CD4-positive, alpha-beta T cell treated with Interleukin-4 for 1 hour (primary cell): ENCODE measurements at regions not wholly inside any gene's neighbourhood (a gene's known extent, or its start where the extent isn't known, plus 50 kb on each side); places are given as distances from the start of the nearest gene placed in this dataset.
"Not testable (repeated sequence)": the region's sequence is repeated elsewhere in the genome, so short reads cannot be mapped to it uniquely, and the experiment has no call there.

ENCODE experiments used
- DNase-seq, 2 donors: peaks; one replicate each; pipeline ENCODE4 v3.0.0-alpha.2; 2020 to 2022

DNA sequence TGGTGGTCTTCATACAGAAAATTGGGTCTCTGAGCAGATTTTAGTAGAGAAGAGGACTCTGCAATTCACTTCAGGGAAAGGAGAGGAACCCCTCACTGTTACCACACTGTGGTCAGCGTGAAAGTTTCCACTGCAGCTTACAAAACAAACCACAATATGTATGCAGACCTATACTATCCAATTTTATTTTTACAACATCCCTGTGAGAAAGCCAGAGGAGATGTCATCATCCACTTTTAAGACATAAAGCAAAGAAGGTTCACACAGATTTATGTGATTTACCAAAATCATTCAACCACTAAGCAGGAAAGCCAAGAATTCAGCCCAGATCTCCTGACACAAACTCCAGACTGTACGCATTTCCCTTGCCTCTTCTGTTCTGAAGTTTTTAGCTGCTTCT, 442.4 kb downstream of the FRK start:
- DNase-seq, result no peak

DNA sequence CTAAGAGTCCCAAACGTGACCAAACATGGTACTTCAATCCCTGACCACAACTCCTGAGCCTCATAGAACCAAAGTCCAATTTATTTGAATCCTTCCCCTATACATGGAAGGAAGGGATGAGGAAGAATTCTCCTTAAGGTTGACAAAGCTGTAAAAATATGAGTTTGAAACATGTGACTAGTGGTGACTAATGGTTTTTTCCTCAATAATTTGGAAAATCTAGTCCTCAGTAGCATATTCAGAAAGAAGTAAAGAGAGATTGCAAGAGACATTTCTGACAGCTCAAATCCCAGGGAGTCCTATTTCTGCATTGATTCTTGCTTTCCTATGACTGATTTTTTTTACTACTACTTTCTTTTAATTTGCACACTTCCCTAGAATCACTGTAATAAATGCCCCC, 443.7 kb downstream of the FRK start:
- no peak for DNase-seq

DNA sequence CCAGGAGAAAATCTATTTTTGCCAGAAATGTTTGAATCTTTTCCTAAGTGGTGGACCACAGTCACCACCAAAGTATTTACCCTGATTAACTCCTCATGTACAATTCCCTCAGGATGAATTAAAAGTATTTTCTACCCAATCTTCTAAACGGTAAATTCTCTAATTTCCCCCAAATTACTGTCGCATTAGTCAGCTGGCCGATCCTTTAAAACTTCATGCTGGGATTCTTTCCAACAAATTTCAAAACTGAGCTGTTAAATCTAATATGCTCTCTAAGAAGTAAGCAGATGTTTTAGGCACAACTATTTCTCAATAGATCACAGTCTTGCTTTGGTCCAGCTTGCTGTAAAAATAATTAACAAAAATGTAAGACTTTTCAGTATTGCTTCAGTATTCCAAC, 447.2 kb downstream of the FRK start:
- DNase-seq, result no peak

DNA sequence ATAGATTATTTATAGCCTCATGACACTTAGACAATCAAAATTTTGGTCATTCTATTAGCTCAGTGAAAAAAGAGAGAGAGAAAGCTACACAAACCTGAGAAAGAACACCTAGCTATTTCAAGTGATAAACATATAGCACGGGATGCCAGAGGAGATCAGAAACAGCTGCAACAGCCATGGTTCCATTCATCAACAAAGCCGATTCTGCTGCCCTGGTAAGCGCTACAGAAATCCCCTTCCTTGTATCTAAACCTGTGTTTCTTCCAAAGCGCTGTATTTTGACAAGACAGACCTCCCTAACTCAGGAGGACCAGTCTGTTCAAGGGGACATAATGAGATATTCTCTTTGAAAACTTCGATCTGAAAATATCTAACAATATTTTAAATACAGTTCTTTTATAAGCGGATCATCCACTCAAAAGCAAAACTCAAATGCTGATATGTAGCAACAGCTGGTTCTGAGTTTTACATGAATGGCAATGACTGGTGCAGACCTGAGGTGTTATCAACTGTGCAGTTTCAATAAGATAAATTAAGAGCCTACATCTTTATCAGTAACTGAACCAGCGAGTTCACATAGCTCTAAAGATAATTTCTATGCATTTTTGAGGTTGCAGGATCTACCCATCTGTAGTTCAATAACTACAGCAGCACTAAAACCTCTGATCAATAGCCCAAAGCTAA, 447.8 kb downstream of the FRK start:
- DNase-seq, result no peak

DNA sequence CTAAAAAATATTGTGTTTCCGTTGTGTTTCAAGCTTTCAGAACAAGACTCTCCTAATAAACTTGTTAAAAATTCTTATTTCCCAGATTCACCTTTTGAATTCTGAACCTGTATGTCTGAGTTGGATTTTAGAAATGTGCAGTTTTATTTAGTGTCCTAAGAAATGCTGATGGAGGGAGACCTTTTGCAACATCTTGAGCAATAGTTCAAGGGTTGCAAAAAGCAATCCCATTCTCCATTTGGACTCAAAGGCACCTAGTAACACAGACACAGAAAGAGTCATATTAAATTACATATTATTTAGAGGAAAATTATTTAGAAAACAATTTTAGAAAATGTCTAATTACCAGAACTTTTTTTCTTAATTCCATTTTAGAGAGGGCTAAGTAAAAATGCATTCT, 448.5 kb downstream of the FRK start:
- DNase-seq, result no peak

DNA sequence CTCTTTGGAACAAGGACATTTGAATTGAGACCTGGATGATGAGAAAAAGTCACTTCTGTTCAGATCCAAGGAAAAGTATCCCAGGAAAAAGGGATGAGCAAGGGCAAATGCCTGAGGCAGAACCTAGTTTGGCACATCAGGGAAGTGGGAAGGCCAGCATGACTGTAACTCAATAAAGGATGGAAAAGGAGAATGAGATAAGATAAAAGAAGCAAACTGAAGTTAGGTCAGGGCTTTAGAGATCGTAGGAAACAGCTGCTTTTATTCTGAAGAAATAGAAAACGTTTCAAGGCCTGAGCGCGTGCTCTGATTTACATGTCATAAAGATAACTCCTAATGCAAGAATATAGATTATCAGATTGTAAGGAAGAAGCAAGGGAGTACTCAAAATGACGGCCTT, 450.0 kb downstream of the FRK start:
- DNase-seq, result no peak

DNA sequence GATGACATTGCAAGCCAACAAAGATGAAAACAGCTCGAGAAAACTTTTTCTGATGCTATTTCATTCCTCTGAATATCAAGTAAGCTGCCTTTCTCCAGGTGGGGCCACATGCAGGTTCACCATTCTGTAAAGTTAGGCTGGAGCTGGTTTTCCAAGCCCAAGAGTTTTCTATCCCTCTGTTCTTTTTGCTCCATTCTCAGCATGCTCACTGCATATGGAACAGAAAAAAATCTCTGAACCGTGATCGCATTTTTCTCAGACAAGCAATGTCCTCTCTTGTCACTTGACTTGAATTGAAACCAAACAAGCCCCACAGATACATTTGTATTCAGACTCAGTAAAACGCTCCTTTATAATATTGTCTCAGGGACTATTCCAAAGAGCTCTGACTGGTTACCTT, 451.6 kb downstream of the FRK start:
- DNase-seq, result no peak

DNA sequence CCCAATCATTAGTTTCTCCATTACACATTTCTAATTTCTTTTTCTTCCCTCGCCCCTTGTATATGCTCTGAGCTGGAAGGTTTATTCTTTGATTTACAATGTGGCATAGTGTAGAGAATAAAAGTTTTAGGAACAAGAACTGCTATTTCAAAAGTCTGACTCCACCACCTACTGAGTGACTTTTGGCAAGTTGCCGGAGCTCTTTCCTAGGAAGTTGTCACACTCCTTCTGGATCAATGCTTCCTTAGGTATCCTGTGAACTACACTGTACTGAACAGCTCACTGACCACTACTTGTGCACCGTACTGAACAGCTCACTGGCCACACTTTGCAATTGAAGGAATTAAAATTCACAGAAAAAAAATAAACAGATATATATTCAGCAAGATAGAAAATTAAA, 458.2 kb downstream of the FRK start:
- no peak for DNase-seq

DNA sequence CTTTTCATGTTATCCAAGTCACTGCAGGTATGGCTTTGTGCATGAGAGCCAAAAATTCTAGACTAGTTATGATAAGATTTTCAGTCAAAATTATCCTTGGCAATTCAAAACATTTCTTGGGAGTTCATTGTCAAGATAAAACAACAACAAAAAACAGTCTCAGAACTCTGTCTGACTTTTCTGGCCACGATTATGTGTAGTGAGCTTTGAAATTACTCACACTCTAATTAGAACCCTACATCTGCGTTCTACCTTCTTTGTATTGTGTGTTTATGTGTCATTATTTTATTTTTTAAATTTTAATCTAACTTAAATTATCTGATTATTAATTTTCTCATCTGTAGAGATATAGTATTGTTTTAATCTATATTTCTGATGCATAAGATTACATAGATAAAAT, 459.2 kb downstream of the FRK start:
- DNase-seq, result no peak

DNA sequence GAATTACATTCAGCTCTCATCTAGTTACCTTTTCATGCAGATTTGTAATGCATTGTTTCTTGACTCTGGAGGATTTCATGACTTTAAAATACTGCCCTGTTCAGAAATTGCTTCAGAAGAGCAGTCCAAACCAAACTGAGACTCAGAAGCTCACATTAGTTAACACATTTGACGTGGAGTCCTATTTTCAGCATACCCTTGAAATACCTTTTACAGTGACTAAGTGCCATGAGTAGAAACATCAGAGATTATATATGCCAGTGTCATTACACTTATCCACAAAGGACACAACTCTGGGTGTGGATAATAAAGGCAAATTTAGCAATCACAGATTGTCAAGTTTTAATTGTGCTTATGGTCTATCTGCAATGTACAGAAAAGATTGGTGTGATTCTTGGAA, 459.6 kb downstream of the FRK start:
- no peak for DNase-seq

DNA sequence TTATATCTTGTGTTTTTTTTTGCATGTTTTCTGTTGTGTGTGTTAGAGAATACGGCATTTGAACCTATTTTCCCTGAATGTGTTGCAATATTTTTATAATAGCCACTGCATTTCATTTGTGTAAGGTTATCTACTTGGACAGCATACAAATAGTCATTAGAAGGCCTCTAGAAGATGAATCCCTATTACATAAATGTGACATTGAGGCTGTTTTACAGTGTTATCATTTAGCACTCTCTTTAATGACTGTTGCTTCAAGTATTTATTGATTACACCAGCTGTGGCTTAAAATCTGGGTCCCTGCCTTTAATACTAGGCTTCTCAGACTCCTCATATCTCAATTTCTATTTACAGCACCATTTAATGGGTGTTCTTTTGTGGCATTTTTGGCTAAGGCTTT, 465.8 kb downstream of the FRK start:
- no peak for DNase-seq

DNA sequence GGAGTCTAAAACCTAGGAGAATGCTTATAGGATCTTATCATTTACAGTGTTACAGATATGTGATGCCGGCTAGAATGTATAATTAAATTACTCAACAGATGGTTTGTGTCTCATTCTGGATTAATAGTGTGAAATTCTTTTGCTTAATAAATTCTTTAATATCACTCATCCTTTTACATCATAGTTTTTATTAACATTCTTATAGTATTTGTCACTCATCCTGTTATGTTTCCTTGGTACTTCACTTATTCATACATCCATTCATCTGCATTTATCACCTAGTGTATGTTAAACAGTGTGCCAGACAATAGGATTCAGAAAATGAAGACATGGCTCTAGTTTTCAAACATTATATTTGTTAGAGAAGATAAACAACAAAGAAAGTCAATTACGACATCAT, 468.7 kb downstream of the FRK start:
- no peak for DNase-seq

DNA sequence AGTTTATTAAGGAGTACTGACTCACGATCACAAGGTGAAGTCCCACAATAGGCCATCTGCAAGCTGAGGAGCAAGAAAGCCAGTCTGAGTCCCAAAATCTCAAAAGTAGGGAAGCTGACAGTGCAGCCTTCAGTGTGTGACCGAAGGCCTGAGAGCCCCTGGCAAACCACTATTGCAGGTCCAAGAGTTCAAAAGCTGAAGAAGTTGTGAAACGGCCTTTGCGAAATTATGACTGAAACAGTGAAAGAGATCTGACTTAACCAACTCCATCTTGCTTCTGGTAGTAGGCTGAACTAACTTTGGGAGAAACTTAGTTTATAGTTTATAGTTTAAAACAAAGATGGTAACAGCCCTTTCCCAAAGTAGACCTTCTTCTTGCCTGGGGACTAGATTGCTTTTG, 471.6 kb downstream of the FRK start:
- DNase-seq, result not testable (repeated sequence)

DNA sequence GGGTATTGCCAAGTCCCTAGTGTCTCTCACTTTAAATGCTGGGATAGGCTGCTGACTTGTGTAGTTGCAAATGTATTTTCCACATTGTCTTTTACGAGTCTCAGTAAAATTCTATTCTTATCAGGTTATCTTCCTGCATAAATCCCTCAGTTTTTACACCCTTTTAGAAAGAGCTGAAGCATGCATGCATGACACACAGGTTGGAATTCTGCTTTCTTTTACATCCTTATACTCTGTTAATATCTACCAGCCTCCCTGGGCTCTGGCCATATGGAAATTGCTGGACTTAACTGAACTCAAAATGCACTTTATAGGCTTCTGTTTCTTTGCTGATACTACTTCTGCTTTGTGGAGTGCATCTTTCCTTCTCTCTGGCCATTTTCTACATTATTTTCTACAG, 477.4 kb downstream of the FRK start:
- no peak for DNase-seq

DNA sequence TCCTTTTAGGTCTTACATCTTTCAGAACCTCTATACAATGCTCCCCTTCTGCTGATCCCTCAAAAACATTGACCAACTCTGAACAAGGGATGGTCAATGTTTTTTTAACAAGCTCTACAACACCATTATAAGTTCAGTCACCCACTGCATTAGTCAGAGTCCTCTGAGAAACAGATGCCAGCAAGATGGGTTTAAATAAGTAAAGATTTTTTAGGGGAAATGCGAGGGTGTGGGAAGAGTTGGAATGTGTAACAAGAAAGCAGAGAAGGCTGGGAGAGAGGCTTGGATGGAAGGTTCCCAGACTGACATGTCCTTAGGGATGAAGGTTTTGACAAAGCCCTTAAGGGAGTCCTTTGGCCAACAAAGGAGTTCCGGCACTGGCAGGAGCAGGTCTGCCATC, 478.3 kb downstream of the FRK start:
- DNase-seq, result no peak

DNA sequence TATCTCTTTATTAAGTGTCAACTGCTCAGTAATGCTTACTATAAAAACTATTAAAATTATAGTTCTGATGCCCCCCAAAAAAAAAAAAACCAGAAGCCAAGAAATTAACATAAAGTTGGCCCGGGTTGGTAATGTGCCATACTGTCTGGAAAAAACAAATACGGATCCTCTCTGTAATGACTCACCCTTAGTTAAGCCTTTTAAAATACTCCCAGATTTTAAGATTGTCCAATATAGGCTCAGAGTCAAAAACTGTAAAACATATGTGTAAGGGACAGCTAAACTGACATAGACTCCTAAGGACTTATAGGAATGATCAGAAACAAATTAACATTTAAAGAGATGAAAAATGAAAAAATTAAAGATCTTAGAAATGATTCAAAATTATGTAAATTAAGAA, 481.1 kb downstream of the FRK start:
- DNase-seq, result not testable (repeated sequence)

DNA sequence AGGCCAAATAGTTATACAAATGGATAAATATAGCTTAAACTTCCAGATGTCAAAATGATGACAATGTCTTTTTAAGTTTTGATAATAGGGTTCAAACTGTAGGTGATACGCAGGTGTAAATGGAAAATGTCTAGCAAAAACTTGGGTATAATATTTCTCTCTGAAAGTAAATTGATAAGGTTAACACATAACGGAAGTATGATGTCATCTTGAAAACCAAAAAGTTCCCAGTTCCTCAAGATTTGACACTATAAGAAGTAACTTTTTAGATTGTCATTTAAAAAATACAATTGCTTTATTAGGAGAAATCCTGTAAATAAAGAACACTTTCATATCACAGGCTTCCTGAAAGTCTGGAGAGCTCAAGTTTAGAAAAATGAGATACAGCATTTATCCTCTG, 483.4 kb downstream of the FRK start:
- DNase-seq, result no peak

DNA sequence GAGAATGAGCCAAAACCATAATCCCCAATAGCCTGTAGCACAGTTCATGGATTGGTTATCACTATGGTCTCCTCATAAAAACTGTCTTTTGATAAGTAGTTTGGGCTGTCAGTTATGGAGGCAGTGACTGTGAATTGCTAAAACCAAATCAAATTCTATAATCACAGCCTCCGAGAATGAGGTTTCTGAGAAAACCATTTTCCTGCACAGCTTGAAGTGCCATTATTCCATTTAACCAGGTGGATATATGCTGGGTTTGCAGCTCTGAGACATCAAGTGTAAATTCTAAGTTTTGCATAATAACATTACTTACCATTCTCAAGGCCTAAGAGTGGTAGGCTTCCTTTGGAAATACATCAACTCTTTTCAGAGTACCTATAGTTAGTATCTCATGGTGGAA, 485.4 kb downstream of the FRK start:
- DNase-seq, result no peak

DNA sequence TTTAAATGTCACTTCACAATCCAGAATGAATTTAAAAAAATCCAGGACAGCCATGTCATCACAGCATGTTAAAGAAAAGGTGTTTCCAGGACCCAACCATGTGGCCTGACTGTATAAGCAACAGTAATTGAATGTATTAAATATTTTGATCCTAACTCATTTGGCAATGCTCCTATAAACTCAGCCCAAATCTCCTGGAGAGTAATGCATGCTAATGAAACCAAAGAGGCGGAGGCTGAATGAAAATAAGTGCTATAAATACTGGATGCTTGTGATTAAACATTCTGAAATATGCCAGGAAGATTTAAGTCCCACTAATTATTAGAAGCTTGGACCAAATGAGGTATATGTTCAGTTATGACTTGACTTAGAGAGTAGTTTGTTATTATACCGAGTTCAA, 486.8 kb downstream of the FRK start:
- DNase-seq, result no peak

DNA sequence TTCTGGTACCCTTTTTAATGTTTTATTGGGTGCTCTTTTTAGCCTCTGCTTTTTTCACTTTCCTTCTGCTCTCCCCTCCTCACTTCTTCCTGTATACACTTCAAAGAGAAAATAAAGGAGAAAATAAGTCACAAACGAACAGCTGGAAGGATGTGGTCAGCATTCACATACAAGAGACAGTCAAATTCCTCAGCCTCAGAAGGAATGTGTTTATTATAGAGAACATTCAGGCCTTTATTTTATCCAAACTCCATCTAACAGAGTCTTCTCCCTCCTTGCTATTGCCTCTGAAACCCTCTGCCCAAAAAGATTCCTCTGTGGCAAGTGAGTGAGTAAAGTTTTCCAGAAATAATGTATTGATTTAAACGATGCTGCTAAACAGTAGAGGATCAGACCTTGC, 490.4 kb downstream of the FRK start:
- DNase-seq, result no peak

DNA sequence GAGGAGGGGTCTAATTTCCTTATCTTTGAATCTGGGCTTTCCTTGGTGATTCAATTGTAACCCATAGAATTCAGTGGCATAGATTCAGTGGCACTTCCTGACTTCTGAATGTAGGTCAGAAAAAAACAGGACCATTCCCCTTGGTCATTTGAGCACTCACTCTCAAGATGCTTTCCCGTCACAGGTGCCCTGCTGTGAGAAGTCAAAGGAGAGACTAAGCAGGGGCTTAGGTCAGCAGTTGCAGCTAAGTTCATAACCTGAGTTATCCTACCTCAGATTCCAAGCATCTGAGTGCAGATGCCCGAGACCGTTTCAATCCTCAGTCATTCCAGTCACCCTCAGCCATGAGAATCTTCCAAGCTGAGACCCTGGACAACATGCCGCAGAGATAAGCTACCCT, 506.6 kb downstream of the FRK start:
- no peak for DNase-seq

DNA sequence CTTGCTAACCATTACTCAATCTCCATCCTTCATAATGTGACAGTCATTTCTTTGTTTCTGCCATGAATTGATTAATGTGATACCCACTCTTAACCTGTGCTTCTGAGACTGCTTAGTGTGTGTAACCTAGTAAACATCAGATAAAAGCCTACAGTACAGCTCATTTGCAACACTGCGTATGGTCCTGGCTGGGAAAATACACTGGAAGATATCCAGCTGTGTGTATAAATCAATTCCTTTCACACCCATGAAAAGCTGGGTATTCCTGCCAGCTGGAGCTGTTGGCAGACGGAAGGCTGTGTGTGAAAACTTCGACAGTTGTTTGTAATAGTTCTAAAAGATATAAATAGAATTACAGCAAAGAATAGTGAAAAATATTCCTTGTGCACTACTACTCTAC, 509.2 kb downstream of the FRK start:
- no peak for DNase-seq

DNA sequence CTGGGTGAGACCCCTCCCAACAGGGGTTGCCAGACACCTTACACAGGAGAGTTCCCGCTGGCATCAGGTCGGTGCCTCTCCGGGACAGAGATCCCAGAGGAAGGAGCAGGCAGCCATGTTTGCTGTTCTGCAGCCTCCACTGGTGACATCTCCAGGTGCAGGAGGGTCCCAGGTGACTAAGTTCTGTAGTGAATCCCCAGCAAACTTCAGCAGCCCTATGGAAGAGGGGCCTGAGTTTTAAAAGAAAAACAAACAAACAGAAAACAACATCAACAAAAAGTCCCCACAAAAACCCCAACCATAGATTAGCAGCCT, 515.1 kb downstream of the FRK start:
- DNase-seq, result no peak

DNA sequence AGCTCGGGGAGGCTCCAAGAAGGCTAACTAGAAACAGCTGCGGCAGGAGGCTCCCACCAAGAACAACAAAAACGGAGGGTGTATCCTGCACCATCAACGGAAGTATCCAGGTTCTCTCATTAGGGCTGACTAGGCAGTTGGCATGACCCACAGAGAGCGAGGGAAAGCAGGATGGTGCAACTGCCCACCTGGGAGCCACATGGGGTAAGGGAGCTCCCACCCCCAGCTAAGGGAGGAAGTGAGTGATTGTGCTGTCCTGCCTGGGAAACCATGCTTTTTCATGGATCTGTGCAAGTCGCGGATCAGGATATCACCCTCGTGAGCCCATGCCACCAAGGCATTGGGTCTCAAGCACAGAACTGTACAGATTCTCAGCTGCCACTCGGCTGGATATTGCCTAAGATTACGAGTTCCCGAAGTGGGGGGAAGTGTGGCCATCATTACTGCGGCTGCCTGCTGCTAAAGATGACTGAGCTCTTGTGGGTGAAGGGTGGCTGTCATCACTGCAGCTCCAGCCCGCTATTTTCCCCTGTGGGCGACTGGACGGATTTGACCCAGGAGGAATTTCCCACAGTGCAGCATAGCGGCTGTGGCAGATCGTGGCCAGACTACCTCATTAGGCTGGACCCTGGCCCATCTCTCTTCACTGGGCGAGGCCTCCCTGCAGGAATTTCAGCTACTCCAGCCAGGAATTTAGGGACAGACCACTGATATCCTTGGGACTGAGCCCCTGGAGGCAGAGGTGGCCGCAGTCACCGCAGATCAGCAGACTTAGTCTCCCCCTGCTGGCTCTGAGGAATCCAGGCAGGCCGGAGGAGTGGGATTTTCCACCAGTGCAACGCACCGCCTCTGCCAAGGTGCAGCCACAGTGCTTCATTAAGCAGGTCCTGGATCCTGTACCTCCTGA, 515.7 kb downstream of the FRK start:
- DNase-seq, result no peak
